Kidney epithelial cell (primary cell): ENCODE measurements at regions not wholly inside any gene's neighbourhood (a gene's known extent, or its start where the extent isn't known, plus 50 kb on each side); places are given as distances from the start of the nearest gene placed in this dataset.

Experiments used
- DNase-seq: peaks from one replicate; pipeline ENCODE4 v3.0.0-alpha.2; 2010; ENCODE audit warnings: low read depth
- H3K27me3 ChIP-seq: 2 replicates; pipeline ENCODE4 v1.6.0; 2011; ENCODE audit warnings: low read length; ENCODE audit not compliant: control insufficient read depth, insufficient read depth
- H3K36me3 ChIP-seq: 2 replicates; pipeline ENCODE4 v1.5.1; 2011; ENCODE audit warnings: low read length; ENCODE audit not compliant: control insufficient read depth, insufficient read depth
- H3K4me3 ChIP-seq: 2 replicates; pipeline ENCODE4 v1.5.1; 2011; ENCODE audit warnings: low read depth, mild to moderate bottlenecking, control low read depth, low read length
- CTCF ChIP-seq: IDR thresholded peaks from 2 replicates; pipeline ENCODE4 v1.5.1; 2011; ENCODE audit warnings: mild to moderate bottlenecking, moderate library complexity, low read length, control low read depth, inconsistent platforms; ENCODE audit not compliant: insufficient read depth, poor library complexity, severe bottlenecking

GRCh38 chr4:97197106-97197505, 946.2 kb downstream of the STPG2 start:
- no peaks in the 10 kb centered on the region for H3K27me3 ChIP-seq
- no peaks in the 10 kb centered on the region for H3K36me3 ChIP-seq
- no peak for DNase-seq
- no peak for TF ChIP-seq CTCF
- no peak overlapping the region for H3K4me3 ChIP-seq

GRCh38 chr4:97208749-97209148, 934.5 kb downstream of the STPG2 start:
- DNase-seq: no peak
- H3K36me3 ChIP-seq: no peaks in the 10 kb centered on the region
- H3K27me3 ChIP-seq: no peaks in the 10 kb centered on the region
- H3K4me3 ChIP-seq: no peak overlapping the region
- no peak for TF ChIP-seq CTCF

GRCh38 chr4:97215409-97215941, 927.8 kb downstream of the STPG2 start:
- no peak for DNase-seq
- no peaks in the 10 kb centered on the region for H3K36me3 ChIP-seq
- H3K27me3 ChIP-seq: no peaks in the 10 kb centered on the region
- TF ChIP-seq CTCF: no peak
- H3K4me3 ChIP-seq: no peak overlapping the region

- TF ChIP-seq CTCF: no peak
- no peaks in the 10 kb centered on the region for H3K27me3 ChIP-seq
- no peak overlapping the region for H3K4me3 ChIP-seq
- DNase-seq: no peak
- H3K36me3 ChIP-seq: no peaks in the 10 kb centered on the region
These were observed 927.2 kb downstream of the STPG2 start for GRCh38 chr4:97216046-97216445.

- no peak for DNase-seq
- TF ChIP-seq CTCF: no peak
- H3K27me3 ChIP-seq: no peaks in the 10 kb centered on the region
- H3K4me3 ChIP-seq: no peak overlapping the region
- H3K36me3 ChIP-seq: no peaks in the 10 kb centered on the region
These were observed 907.8 kb downstream of the STPG2 start for GRCh38 chr4:97235521-97235920.

GRCh38 chr4:97238956-97239666, 904.2 kb downstream of the STPG2 start:
- no peak for TF ChIP-seq CTCF
- DNase-seq: no peak
- Histone ChIP-seq H3K4me3 (no peak overlapping the region), H3K27me3 (no peaks in the 10 kb centered on the region), H3K36me3 (no peaks in the 10 kb centered on the region)
